HCT116 (cell line): ENCODE measurements at regions not wholly inside any gene's neighbourhood (a gene's known extent, or its start where the extent isn't known, plus 50 kb on each side); places are given as distances from the start of the nearest gene placed in this dataset.

ENCODE experiments used
- ATAC-seq: fragments of 200-7000 bp; cut with Tn5 transposase; 2 replicates; pipeline ENCODE4 v1.9.1; 2020; ENCODE audit warnings: mild to moderate bottlenecking, moderate library complexity
- BruUV-seq: library from RNA; stranded (reverse); fragments of 400-500 nt; replicated peaks from 2 replicates; lab custom pipeline; 2021; lab: Mats Ljungman, UMichigan
- CTCF ChIA-PET: fragments of 300-600 bp; sonication (Branson Sonifier 250); formaldehyde crosslinking; loops from one replicate; lab custom pipeline; 2021; ENCODE audit warnings: antibody characterized with exemption; lab: Charles Lee
- POLR2A ChIA-PET: fragments of 300-600, 350-600 bp; sonication (Branson Sonifier 250); formaldehyde crosslinking; loops from one replicate; lab custom pipeline; 2021; ENCODE audit warnings: antibody characterized with exemption; lab: Charles Lee
- RAD21 ChIA-PET, 2 experiments: fragments of 300-600 bp; sonication (Branson Sonifier 250); formaldehyde crosslinking; loops; one replicate each; lab custom pipeline; 2023; ENCODE audit warnings: low total read pairs in 2 of 2; ENCODE audit not compliant: uncharacterized antibody in 2 of 2, unreplicated experiment in 2 of 2, low non-redundant PET in 1 of 2; lab: Charles Lee
- DNase-seq: peaks from one replicate; pipeline ENCODE4 v3.0.0-alpha.2; 2010; ENCODE audit warnings: low read depth, low spot score
- H2AFZ ChIP-seq: fragments of 200-600 bp; shearing (Covaris generic), sonication (generic); 2 replicates; pipeline ENCODE4 v1.6.1; 2017; ENCODE audit warnings: low read depth, mixed run types, mixed read lengths, antibody characterized with exemption, low read length; ENCODE audit not compliant: poor library complexity, severe bottlenecking
- H3K27ac ChIP-seq: 2 replicates; pipeline ENCODE4 v1.5.1; 2012; ENCODE audit warnings: low read depth, low read length
- H3K27me3 ChIP-seq: fragments of 200-600 bp; sonication (generic); 2 replicates; pipeline ENCODE4 v1.6.1; 2016; ENCODE audit warnings: mixed run types, low read length, mixed read lengths; ENCODE audit not compliant: insufficient read depth
- H3K36me3 ChIP-seq, 2 experiments: fragments of 200-500 bp in 1 of 2; fragments of 200-600 bp in 1 of 2; sonication (Bioruptor generic) in 1 of 2; sonication (generic) in 1 of 2; 2 replicates each; pipeline versions ENCODE4 v1.5.1 to v1.6.1; 2014 to 2016; ENCODE audit warnings: low read length in 2 of 2, inconsistent platforms in 1 of 2, mixed read lengths in 1 of 2, mixed run types in 1 of 2; ENCODE audit not compliant: insufficient read depth in 2 of 2, control insufficient read depth in 1 of 2
- H3K4me1 ChIP-seq, 2 experiments: fragments of 200-600 bp in 1 of 2; sonication (generic) in 1 of 2; 2 replicates each; pipeline versions ENCODE4 v1.5.1 to v1.6.1; 2012 to 2017; ENCODE audit warnings: low read length in 2 of 2, inconsistent platforms in 1 of 2, mild to moderate bottlenecking in 1 of 2, mixed read lengths in 1 of 2, mixed run types in 1 of 2, moderate library complexity in 1 of 2; ENCODE audit not compliant: insufficient read depth in 2 of 2, control insufficient read depth in 1 of 2
- H3K4me2 ChIP-seq: fragments of 200-600 bp; sonication (generic); 2 replicates; pipeline ENCODE4 v1.6.1; 2017; ENCODE audit warnings: mixed run types, low read length, mixed read lengths
- H3K4me3 ChIP-seq, 2 experiments: fragments of 200-600 bp in 1 of 2; sonication (generic) in 1 of 2; replicated peaks in 1 of 2; 2 replicates each; pipeline ENCODE4 v1.5.1; 2011 to 2016; ENCODE audit warnings: low read length in 2 of 2, control low read depth in 1 of 2, low read depth in 1 of 2, mild to moderate bottlenecking in 1 of 2, mixed read lengths in 1 of 2, mixed run types in 1 of 2
- H3K79me2 ChIP-seq: fragments of 200-600 bp; sonication (generic); 2 replicates; pipeline ENCODE4 v1.6.1; 2017; ENCODE audit warnings: mild to moderate bottlenecking, mixed run types, low read length, moderate library complexity, mixed read lengths; ENCODE audit not compliant: insufficient read depth
- H3K9ac ChIP-seq: fragments of 200-600 bp; sonication (generic); 2 replicates; pipeline ENCODE4 v1.6.1; 2016; ENCODE audit warnings: low read length, mixed read lengths
- H3K9me2 ChIP-seq: fragments of 200-600 bp; sonication (generic), shearing (Covaris generic); 2 replicates; pipeline ENCODE4 v1.6.1; 2017; ENCODE audit warnings: mixed run types, mild to moderate bottlenecking, moderate library complexity; ENCODE audit not compliant: insufficient read depth
- H3K9me3 ChIP-seq, 2 experiments: fragments of 200-500 bp in 1 of 2; fragments of 200-600 bp in 1 of 2; sonication (Bioruptor generic) in 1 of 2; sonication (generic) in 1 of 2; 2 replicates each; pipeline ENCODE4 v1.6.1; 2014 to 2017; ENCODE audit warnings: low read length in 2 of 2, mixed read lengths in 2 of 2, inconsistent platforms in 1 of 2, low read depth in 1 of 2, mild to moderate bottlenecking in 1 of 2, mixed run types in 1 of 2, moderate library complexity in 1 of 2; ENCODE audit not compliant: control insufficient read depth in 1 of 2, insufficient read depth in 1 of 2
- H4K20me1 ChIP-seq: fragments of 200-600 bp; sonication (generic), shearing (Covaris generic); 2 replicates; pipeline ENCODE4 v1.6.1; 2017; ENCODE audit warnings: mixed run types, mild to moderate bottlenecking, moderate library complexity; ENCODE audit not compliant: insufficient read depth
- ATF3 ChIP-seq: IDR thresholded peaks from 2 replicates; pipeline ENCODE4 v1.6.1; 2012
- CBX3 ChIP-seq: IDR thresholded peaks from 2 replicates; pipeline ENCODE4 v1.6.1; 2012; ENCODE audit warnings: low read depth
- CEBPB ChIP-seq: IDR thresholded peaks from 2 replicates; pipeline ENCODE4 v1.6.1; 2012; ENCODE audit warnings: low read depth
- CTCF ChIP-seq, 3 experiments: fragments of 200-600 bp in 1 of 3; sonication (generic) in 1 of 3; IDR thresholded peaks in 2 of 3; conservative IDR thresholded peaks in 1 of 3; 2 replicates each; pipeline ENCODE4 v1.5.1; 2012 to 2017; ENCODE audit warnings: low read depth in 2 of 3, low read length in 2 of 3, antibody characterized with exemption in 1 of 3, borderline replicate concordance in 1 of 3, control low read depth in 1 of 3, mild to moderate bottlenecking in 1 of 3, mixed read lengths in 1 of 3, mixed run types in 1 of 3, moderate library complexity in 1 of 3; ENCODE audit not compliant: insufficient read depth in 1 of 3
- EZH2 ChIP-seq: fragments of 200-600 bp; sonication (generic); IDR thresholded peaks from 2 replicates; pipeline ENCODE4 v1.6.1; 2017; ENCODE audit warnings: antibody characterized with exemption, mixed run types
- EZH2phosphoT487 ChIP-seq: fragments of 200-600 bp; IDR thresholded peaks from 2 replicates; pipeline ENCODE4 v1.6.1; 2018; ENCODE audit warnings: antibody characterized with exemption, borderline replicate concordance
- FOSL1 ChIP-seq: IDR thresholded peaks from 2 replicates; pipeline ENCODE4 v1.6.1; 2012; ENCODE audit warnings: low read depth
- JUND ChIP-seq: IDR thresholded peaks from 2 replicates; pipeline ENCODE4 v1.6.1; 2012
- POLR2A ChIP-seq: IDR thresholded peaks from 2 replicates; pipeline ENCODE4 v1.7.0; 2011; ENCODE audit warnings: borderline replicate concordance; ENCODE audit not compliant: insufficient read depth, insufficient read length; ENCODE audit errors: extremely low read depth
- SIN3A ChIP-seq: IDR thresholded peaks from 2 replicates; pipeline ENCODE4 v1.6.1; 2012; ENCODE audit warnings: low read depth
- SP1 ChIP-seq: IDR thresholded peaks from 2 replicates; pipeline ENCODE4 v1.6.1; 2012; ENCODE audit warnings: low read depth
- SRF ChIP-seq: IDR thresholded peaks from 2 replicates; pipeline ENCODE4 v1.6.1; 2012; ENCODE audit warnings: low read depth
- ZFX ChIP-seq: fragments of 450-650 bp; IDR thresholded peaks from 2 replicates; pipeline ENCODE4 v1.6.1; 2017
- ZNF274 ChIP-seq: fragments of 200-500 bp; sonication (Bioruptor generic); IDR thresholded peaks from 2 replicates; pipeline ENCODE4 v1.6.1; 2014; ENCODE audit warnings: mild to moderate bottlenecking, low read depth, low read length, inconsistent platforms
- intact Hi-C: fragments of 100-400 bp; cut with micrococcal nuclease; formaldehyde crosslinking; loops from 2 replicates; pipeline ENCODE4 v1.10.0; 2022
- TF ChIP-seq, protein P1 (sequence below): IDR thresholded peaks from 2 replicates; pipeline ENCODE4 v1.6.1; 2011; ENCODE audit warnings: mild to moderate bottlenecking, low read length, moderate library complexity; ENCODE audit not compliant: insufficient replicate concordance; ENCODE audit errors: extremely low read depth
- TF ChIP-seq, protein P2 (sequence below): IDR thresholded peaks from 2 replicates; pipeline ENCODE4 v1.6.1; 2012

DNA sequence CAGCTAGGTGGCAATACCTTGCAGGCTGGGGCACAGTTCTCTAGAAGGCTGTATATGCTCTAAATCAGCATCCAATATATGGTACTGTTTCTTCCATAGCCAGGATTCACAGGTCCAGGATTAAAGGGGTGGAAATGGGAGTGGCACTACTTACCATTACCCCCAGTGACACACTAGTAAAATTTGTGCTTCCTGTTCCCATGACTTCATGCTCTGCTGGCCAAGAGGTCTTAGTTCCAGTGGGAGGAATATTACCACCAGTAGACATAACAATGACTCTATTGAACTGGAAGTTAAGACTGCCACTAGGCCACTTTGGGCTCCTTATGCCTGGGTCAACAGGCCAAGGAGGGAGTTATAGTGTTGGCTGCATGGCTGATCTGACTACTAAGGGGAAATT, 174.3 kb upstream of the TNFAIP3 start:
- CTCF ChIA-PET, result no interaction called here
- Histone ChIP-seq H3K27ac (no peak overlapping the region), H3K79me2 (no peaks in the 10 kb centered on the region), H3K9me2 (no peaks in the 10 kb centered on the region), H4K20me1 (no peaks in the 10 kb centered on the region), H2AFZ (no peak overlapping the region), H3K9ac (no peak overlapping the region), H3K27me3 (no peaks in the 10 kb centered on the region), H3K4me2 (no peak overlapping the region), H3K36me3 (no peaks in the 10 kb centered on the region), H3K9me3 (no peaks in the 10 kb centered on the region), H3K4me1 (peaks cover 0 to 8% of the 10 kb centered on the region in 2 experiments; a peak in 1 of 4 replicates), H3K4me3 (no peak overlapping the region)
- intact Hi-C loops, result no loop called here
- POLR2A ChIA-PET, result no interaction called here
- ATAC-seq, result no peak
- no peak for TF ChIP-seq SIN3A
- TF ChIP-seq POLR2A, result no peak
- TF ChIP-seq SP1, result no peak
- no peak for TF ChIP-seq CTCF (IDR thresholded peaks at IDR 0.05 in 2 of 3, conservative IDR thresholded peaks at IDR 0.05 in 1 of 3; ENCODE audit: borderline replicate concordance in 1 of 3, insufficient read depth in 1 of 3, low read depth in 2 of 3, low read length in 2 of 3)
- no peak for TF ChIP-seq ZNF274
- no peak for TF ChIP-seq SRF
- TF ChIP-seq ZFX, result no peak
- no peak for TF ChIP-seq JUND
- no peak for TF ChIP-seq ATF3
- TF ChIP-seq, protein P1, sequence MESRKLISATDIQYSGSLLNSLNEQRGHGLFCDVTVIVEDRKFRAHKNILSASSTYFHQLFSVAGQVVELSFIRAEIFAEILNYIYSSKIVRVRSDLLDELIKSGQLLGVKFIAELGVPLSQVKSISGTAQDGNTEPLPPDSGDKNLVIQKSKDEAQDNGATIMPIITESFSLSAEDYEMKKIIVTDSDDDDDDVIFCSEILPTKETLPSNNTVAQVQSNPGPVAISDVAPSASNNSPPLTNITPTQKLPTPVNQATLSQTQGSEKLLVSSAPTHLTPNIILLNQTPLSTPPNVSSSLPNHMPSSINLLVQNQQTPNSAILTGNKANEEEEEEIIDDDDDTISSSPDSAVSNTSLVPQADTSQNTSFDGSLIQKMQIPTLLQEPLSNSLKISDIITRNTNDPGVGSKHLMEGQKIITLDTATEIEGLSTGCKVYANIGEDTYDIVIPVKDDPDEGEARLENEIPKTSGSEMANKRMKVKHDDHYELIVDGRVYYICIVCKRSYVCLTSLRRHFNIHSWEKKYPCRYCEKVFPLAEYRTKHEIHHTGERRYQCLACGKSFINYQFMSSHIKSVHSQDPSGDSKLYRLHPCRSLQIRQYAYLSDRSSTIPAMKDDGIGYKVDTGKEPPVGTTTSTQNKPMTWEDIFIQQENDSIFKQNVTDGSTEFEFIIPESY, result no peak
- TF ChIP-seq, protein P2, sequence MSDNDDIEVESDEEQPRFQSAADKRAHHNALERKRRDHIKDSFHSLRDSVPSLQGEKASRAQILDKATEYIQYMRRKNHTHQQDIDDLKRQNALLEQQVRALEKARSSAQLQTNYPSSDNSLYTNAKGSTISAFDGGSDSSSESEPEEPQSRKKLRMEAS, result no peak
- TF ChIP-seq FOSL1, result no peak
- no peak for TF ChIP-seq CEBPB
- no peak for TF ChIP-seq EZH2
- TF ChIP-seq EZH2phosphoT487, result no peak
- TF ChIP-seq CBX3, result no peak
- no TSS peak for BruUV-seq
- DNase-seq, result no peak
- RAD21 ChIA-PET, result no interaction called here
